Midbrain (tissue), 1 donor: ENCODE measurements at regions not wholly inside any gene's neighbourhood (a gene's known extent, or its start where the extent isn't known, plus 50 kb on each side); places are given as distances from the start of the nearest gene placed in this dataset.
"Not testable (repeated sequence)": the region's sequence is repeated elsewhere in the genome, so short reads cannot be mapped to it uniquely, and the experiment has no call there.

ENCODE experiments used
- DNase-seq: peaks from one replicate; lab custom pipeline; 2025; lab: John Stamatoyannopoulos, UW

GRCh38 chr4:19236473-19236872, 1015.2 kb upstream of the SLIT2 start:
- no peak for DNase-seq

GRCh38 chr4:19230906-19231545, 1020.7 kb upstream of the SLIT2 start:
- no peak for DNase-seq

- DNase-seq: no peak
These were observed 1024.0 kb upstream of the SLIT2 start for GRCh38 chr4:19227701-19228100.

- DNase-seq: peak; percentile 43
These were observed 1026.9 kb upstream of the SLIT2 start for GRCh38 chr4:19224820-19225219.

- DNase-seq: no peak
These were observed 1035.2 kb upstream of the SLIT2 start for GRCh38 chr4:19216476-19216875.

GRCh38 chr4:19214591-19215186, 1037.0 kb upstream of the SLIT2 start:
- no peak for DNase-seq

- no peak for DNase-seq
These were observed 1038.3 kb upstream of the SLIT2 start for GRCh38 chr4:19213388-19213787.

GRCh38 chr4:19205853-19206252, 1045.9 kb upstream of the SLIT2 start:
- DNase-seq: no peak

GRCh38 chr4:19197838-19198237, 1053.9 kb upstream of the SLIT2 start:
- not testable (repeated sequence) for DNase-seq

GRCh38 chr4:19195696-19196095, 1056.0 kb upstream of the SLIT2 start:
- DNase-seq: no peak

- no peak for DNase-seq
These were observed 1057.0 kb upstream of the SLIT2 start for GRCh38 chr4:19194672-19195071.

GRCh38 chr4:19193274-19193981, 1058.3 kb upstream of the SLIT2 start:
- no peak for DNase-seq

- DNase-seq: no peak
These were observed 1059.6 kb upstream of the SLIT2 start for GRCh38 chr4:19191979-19192650.

- DNase-seq: no peak
These were observed 1064.0 kb upstream of the SLIT2 start for GRCh38 chr4:19187691-19188090.

- DNase-seq: no peak
These were observed 1064.6 kb upstream of the SLIT2 start for GRCh38 chr4:19187096-19187495.

- DNase-seq: not testable (repeated sequence)
These were observed 1070.1 kb upstream of the SLIT2 start for GRCh38 chr4:19181631-19182030.

- no peak for DNase-seq
These were observed 1072.9 kb upstream of the SLIT2 start for GRCh38 chr4:19178835-19179234.

GRCh38 chr4:19177616-19178015, 1074.1 kb upstream of the SLIT2 start:
- no peak for DNase-seq

- DNase-seq: no peak
These were observed 1079.9 kb upstream of the SLIT2 start for GRCh38 chr4:19171832-19172231.

- no peak for DNase-seq
These were observed 1084.4 kb upstream of the SLIT2 start for GRCh38 chr4:19167311-19167710.

- DNase-seq: no peak
These were observed 1087.4 kb upstream of the SLIT2 start for GRCh38 chr4:19164334-19164733.

- DNase-seq: no peak
These were observed 1091.8 kb upstream of the SLIT2 start for GRCh38 chr4:19159874-19160273.
